CD4-positive, alpha-beta T cell treated with Interleukin-21 for 1 hour (primary cell): ENCODE measurements at regions not wholly inside any gene's neighbourhood (a gene's known extent, or its start where the extent isn't known, plus 50 kb on each side); places are given as distances from the start of the nearest gene placed in this dataset.
"Not testable (repeated sequence)": the region's sequence is repeated elsewhere in the genome, so short reads cannot be mapped to it uniquely, and the experiment has no call there.

Experiments used
- DNase-seq: peaks from one replicate; pipeline ENCODE4 v3.0.0-alpha.2; 2020

DNA sequence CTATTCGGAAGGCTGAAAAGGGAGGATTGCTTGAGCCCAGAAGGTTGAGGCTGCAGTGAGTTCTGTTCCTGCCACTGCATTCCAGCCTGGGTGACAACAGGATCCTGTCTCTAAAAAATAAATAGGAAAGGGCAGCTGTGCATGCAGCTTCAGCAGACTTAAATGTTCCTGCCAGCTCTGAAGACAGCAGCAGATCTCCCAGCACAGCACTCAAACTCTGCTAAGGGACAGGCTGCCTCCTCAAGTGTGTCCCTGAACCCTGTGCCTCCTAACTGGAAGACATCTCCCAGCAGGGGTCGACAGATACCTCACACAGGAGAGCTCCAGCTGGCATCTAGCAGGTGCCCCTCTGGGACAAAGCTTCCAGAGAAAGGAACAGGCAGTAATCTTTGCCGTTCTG lies 117.9 kb downstream of the CXCL12 start:
- DNase-seq = no peak

DNA sequence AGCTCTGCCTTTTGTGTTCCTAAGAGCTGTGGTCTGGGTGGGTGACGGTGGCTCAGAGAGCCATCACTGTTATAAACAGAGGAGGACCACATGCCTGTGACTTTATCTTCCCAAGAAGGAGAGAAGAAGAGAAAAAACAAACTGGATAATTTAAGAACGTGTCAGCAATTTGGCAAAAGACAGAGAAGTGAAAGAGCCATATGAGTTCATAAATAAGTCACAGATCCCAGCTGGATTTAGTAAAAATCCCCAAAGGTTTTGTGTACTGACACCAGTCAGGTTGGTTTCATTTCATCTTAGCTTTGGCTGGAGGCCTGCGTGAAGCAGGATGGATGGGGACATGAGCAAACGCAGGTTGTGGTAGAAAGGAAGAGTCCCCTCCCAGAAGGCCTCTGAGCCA lies 120.7 kb downstream of the CXCL12 start:
- DNase-seq = no peak

DNA sequence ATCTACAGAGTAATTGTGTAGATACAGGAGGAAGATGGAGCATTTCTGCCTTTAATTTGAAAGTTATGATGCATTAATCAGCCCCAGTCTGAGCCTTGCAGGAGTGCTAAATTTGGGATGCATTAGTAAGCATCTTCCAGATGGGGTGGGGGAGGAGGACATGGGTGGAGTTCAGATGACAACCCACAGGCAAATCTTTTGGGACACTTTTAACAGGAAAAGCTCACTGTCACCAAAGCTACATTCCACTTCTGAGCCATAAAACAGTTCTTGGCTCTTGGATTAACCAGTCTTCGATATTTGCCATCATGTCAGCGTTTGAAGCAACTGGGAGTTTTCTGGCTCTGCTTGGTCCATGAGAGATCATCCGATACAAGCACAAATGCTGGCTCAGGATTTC lies 121.1 kb downstream of the CXCL12 start:
- no peak for DNase-seq

DNA sequence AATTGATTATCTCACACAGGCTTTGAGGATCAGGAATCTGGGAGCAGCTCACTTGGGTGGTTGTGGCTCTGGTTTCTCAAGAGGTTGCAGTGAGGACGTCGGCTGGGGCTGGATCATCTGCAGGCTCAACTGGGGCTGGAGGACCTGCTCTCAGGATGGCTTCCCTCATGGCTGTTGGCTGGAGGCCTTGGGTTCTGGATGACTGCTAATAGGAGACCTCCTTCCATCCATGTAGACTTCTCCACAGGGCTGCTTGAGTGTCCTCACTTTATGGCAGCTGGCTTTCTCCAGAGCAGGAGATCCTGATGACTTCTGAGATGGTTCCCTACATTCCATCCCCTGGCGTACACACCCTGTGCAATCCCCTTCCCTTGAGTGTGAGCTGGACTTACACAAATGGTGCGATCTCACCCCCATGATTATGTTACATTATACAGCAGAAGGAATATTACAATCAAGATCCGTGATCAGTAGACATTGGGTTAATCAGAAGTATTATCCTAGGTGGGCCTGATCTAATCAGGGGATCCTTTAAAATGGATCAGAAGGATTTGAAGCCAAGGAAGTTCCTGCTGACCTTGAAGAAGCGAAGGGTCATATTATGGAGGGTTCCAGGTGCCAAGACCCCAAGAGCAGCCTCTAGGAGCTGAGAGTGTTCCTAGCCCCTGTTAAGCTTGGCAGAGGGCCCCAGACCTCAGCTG lies 122.2 kb downstream of the CXCL12 start:
- DNase-seq = no peak

DNA sequence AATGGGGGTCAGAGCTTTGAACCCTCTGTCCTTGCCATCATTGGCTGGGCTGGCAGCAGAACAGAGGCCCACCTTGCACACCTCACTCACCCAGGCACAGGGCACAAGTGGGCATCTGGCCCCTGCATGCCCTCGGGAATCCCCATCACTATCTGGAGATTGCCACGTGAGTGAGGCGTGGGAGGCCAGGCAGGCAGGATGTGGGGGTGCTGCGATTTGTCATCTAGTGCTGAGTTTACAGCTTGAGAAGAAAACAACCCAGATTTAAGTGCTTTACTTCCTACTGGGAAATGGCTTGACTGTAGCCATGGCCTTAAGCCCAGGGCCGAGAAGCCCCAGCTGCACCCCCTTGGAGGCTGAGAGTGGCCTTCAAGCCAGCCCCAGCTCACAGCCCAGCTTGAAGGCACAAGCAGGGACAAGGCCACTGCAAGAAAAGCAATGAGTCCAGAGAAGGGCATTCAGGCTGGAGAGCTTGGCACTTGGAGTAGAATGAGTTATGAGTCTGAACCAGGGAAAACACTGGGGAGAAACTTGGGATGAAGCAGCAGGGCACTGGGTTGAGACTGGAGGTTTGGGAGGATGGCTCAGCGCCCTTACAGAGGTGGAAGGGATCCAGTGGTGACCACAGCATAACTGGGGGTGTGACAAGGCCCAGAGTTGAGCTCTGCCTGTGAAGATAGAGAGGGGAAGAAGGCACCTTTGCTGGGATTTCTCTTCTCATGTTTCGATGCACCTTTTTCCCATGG lies 123.0 kb downstream of the CXCL12 start:
- DNase-seq = no peak

DNA sequence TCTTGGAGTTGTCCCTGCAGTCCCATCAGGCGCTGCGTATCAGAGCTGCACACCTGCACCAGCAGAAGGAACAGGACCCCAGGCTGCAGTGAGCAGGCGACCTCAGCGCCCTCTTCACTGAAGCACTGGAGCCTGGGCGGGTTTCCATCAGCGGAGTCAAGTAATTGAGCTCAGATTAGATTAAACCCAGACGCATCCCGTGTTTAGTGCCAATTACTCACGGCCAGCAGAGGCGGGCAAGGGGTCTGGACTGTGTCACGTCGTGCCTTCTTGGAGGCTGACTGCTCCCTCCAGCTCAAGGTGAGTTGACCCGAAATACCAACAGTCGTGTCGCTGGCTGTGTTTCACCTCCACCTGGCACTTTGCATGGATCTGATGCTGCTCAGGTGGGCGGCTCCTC lies 123.6 kb downstream of the CXCL12 start:
- no peak for DNase-seq

DNA sequence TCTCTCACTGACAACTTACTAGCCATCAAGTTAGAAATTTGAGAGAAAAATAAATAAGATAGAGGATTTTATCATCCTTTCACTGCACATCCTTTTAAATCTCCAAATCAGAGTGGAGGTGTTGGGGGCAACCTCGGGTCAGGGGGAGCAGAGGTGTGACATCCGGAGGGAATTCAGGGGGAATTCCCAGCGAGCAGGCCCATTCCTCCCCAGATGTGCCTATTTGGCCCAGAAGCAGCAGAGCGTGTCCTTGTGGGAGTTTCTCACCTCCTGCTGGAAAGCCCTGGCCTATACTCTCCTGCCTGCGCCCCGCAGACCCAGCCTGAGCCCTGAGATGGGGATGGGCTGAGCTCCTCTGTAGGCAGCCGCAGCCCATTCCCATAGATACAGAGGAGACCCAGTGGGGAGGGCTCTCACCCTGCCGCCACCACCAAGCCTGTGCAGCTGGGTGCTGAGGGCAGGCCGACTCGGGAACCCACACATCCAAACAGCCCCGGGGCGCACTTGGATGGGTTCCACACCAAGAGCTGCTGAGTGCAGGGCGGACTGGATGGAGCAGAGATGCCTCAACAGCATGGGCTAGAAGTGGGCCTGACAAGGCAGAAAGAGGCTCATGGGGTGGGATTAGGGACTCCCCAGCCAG lies 124.5 kb downstream of the CXCL12 start:
- DNase-seq = no peak

DNA sequence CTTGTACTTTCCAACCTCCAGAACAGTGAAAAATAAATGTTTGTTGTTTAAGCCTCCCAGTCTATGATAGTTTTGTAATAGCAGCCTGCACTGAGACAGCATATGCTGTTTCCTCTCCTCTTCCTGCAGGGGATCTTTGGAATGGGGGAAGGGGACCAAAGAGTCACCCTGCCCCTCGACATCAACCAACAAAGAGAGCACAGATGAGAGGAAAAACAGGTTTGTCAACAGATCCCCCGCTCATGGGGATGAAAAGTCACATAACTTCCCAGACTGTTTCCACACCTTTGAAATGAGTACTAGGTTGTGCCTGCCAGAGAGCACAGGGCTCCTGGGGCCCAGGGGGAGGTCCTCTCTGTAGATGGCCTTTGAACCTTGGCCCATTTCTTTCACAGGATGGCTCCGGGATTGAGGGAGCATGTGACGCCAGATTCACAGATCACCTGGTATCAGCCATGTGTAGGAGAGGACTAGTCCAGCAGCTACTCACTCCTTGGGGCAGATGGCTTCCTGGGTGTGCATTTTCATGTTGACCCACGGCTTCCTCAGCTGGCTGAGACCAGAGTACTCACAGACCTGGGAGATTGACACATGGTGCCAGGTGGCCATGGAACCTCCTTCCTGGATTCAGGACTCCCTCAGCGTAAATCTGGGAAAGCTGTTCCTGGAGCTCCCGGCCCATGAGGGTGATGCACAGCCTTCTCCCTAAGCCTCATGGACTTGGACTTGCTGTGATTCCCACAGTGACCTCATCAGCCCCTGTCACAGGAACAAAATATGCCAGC lies 125.6 kb downstream of the CXCL12 start:
- no peak for DNase-seq

DNA sequence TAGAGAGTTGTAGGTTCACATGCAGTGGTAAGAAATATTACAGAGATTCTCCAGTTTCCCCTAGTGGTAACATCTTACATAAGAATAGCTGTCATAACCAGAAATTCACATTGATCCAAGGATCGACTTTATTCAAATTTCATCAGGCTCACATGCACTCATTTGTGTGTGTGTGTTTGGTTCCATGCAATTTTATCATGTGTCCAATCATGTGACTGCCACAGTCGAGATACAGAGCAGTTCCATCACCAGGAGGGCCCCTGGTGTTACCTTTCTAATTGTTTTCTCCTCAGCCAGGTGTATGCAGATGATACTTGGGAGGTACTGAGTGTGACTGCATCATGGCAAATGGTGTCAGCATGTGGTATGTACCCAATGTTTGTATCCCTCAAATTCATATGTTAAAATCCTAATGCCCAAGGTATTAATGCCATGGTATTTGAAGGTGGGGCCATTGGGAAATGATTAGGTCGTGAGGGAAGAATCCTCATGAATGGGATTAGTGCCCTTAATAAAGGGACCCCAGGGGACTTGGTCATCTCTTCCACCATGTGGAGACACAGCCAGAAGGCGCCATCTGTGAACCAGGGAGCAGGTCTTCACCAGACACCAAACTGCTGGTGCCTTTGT lies 126.3 kb downstream of the CXCL12 start:
- DNase-seq = no peak

DNA sequence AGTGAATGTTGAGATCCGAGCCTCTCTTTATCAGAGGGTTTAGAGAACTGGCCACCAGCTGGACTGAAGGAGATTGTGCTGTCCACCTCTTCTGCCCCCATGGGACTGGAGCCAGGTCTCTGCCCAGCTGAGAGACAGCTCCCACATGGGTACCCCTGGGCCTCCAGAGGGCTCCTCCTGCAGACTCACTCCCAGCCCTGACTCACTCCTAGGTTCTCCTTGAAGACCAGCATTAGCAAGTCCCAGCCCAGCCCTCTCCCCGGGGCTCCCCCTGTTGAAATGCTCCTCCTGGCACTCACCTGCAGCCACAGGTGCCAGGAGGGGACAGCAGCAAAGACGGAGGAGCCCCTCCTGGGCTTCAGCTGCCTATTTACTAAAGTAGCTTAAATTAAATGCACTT lies 126.9 kb downstream of the CXCL12 start:
- no peak for DNase-seq

DNA sequence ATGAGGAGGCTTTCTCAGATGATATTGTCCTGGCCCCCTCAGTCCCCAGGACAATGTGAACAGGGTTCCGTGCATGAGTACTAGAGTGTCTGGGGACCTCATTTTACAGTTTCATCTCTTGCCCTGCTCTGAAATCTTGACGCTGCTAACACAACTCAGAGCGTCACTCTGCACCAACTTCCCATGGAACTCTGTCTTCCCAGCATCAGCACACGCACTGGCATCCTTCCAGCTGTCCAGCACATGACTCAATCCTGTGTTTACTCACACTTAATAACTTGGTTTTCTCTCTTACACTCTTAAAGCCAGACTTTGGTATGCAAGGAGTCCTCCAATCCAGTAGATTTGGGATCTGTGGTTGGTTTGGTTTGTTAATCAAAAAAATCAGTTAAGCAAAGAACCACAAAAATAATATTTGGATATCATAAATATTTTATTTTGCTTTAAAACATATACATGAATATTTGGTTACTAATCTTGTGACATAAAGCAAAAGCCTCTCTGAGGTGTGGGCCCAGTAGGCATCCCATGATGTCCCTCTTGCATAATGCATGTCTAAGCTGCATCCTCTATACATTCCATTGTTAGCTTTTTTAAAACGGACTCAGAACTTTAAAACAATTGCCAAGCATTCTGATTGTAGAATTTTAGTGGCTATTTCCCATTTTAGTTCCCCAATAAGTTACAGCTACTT lies 131.0 kb downstream of the CXCL12 start:
- no peak for DNase-seq

DNA sequence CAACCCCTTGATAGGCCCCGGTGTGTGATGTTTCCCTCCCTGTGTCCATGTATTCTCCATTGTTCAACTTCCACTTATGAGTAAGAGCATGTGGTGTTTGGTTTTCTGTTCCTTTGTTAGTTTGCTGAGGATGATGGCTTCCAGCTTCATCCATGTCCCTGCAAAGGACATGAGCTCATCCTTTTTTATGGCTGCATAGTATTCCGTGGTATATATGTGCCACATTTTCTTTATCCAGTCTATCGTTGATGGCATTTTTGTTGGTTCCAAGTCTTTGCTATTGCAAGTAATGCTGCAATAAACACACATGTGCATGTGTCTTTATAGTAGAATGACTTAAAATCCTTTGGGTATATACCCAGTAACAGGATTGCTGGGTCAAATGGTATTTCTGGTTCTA lies 132.3 kb downstream of the CXCL12 start:
- DNase-seq = not testable (repeated sequence)

DNA sequence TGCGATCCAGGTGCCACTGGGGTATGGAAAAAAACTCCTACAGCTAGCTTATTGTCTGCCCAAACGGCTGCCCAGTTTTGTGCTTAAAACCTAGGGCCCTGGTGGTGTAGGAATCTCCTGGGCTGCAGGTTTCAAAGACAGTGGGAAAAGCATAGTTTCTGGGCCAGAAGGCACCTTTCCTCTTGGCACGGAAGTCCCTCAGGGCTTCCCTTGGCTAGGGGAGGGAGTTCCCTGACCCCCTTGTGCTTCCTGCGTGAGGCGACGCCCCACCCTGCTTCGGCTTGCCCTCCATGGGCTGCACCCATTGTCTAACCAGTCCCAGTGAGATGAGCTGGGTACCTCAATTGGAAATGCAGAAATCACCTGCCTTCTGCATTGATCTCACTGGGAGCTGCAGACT lies 135.0 kb downstream of the CXCL12 start:
- not testable (repeated sequence) for DNase-seq

DNA sequence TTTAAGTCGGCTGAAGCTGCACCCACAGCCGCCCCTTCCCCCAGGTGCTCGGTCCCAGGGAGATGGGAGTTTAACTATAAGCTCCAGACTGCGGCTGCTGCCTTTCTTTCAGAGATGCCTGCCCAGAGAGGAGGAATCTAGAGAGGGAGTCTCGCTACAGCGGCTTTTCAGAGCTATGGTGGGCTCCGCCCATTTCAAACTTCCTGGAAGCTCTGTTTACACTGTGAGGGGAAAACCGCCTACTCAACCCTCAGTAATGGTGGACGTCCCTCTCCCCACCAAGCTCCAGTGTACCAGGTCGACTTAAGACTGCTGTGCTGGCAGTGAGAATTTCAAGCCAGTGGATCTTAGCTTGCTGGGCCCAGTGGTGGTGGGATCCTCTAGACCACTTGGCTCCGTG lies 135.4 kb downstream of the CXCL12 start:
- no peak for DNase-seq

DNA sequence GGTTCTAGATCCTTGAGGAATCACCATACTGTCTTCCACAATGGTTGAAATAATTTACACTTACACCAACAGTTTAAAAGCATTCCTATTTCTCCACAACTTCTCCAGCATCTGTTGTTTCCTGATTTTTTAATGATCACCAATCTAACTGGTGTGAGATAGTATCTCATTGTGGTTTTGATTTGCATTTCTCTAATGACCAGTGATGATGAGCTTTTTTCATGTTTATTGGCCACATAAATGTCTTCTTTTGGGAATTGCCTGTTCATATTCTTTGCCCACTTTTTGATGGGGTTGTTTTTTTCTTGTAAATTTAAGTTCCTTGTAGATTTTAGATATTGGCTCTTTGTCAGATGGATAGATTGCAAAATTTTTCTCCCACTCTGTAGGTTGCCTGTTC lies 138.2 kb downstream of the CXCL12 start:
- not testable (repeated sequence) for DNase-seq

DNA sequence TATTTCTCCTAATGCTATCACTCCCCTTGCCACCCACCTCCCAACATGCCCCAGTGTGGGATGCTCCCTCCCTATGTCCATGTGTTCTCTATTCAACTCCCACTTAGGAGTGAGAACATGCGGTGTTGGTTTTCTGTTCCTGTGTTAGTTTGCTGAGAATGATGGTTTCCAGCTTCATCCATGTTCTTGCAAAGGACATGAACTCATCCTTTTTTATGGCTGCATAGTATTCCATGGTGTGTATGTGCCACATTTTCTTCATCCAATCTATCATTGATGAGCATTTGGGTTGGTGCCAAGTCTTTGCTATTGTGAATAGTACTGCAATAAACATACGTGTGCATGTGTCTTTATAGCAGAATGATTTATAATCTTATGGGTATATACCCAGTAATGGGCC lies 138.6 kb downstream of the CXCL12 start:
- not testable (repeated sequence) for DNase-seq

DNA sequence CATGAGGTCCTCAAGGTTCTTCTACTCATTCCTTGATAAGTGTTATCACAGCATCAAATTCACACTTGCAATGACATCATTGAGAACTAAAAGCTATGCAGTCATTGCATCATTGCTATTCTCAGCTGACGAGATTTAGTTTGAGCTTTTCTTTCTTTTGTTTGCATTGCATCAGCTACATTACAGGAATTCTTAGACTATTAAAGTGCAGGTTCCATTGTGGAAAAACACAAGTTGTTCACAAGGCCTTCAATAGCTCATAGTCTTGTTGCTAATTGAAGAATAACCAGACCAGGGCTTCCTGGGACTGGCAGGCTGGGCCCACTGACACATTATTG lies 139.3 kb downstream of the CXCL12 start:
- no peak for DNase-seq

DNA sequence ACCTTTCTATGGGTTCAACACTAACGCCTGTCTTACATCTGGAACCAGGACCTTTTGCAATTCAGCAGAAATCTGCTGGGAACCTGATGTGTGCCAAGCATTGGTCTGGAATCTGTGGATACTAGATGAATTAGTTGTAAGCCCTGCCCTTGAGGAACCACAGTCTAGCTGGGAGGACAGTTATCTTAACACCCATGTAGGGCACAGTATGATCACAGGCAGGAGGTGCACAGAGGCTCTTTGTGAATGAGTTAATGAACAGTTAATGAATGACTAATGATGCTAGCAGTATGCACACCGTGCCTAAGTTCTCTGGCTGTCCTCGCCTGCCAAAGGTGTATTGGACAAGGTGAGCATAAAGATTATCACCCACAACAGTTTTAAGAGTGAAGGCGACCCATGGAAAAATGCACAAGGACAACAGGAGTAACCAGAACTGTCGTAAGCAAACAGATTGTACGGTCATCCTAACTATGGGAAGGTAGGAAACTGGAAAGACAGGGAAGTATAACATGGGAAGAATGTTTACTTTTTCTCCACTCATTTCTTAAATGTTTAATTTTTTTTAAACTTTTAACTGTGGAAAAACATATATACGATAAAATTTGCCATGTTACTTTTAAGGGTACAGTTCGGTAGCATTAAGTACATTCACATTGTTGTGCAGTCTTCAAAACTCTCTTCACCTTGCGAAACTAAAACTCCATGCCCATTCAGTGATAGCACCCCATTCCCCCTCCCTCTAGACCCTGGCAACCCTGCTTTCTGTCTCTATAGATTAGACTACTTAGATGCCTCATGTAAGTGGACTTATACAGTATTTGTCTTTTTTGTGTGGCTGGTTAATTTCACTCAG lies 139.9 kb downstream of the CXCL12 start:
- no peak for DNase-seq

DNA sequence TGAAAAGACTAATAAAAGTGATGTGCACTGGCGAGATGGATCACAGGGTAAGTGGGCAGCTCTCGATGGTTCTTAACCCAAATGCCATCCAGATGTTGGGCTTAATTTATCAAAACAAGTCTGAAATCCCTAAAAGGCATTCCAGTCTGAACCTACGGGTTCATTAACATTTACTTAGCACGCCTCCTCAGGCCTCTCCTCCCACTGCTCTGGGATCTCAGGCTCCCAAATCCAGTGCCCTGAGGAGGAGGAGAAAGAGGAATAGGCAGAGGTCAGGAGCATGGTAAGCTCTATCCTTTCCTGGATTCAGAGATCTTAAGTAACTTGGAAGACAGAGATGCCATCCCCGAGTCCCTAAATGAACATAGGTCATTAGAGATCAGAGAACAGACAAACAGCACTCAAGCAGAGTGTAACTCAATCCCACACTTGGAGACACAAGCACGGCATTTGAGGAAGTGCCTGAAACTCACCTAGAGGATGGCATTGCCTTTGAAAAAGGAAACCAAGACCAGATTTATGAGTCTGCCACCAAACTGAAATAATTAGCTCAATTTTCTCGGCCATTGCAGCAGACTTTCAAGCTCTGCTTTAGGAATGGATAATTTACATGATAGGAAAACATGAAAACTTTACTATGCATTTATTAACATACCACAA lies 140.9 kb downstream of the CXCL12 start:
- DNase-seq = no peak

DNA sequence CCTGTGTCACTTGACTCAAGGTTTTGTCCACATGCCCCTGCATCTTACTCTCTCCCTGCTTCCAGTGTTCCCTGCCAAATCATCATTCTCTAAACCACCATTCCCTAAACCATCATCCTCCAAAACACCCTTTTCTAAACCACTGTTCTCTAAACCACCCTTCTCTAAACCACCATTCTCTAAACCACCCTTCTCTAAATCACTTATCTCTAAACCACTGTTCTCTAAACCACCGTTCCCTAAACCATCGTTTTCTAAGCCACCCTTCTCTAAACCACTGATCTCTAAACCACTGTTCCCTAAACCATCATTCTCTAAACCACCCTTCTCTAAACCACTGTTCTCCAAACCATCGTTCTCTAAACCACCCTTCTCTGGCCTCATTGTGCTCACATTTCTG lies 142.1 kb downstream of the CXCL12 start:
- DNase-seq = no peak

DNA sequence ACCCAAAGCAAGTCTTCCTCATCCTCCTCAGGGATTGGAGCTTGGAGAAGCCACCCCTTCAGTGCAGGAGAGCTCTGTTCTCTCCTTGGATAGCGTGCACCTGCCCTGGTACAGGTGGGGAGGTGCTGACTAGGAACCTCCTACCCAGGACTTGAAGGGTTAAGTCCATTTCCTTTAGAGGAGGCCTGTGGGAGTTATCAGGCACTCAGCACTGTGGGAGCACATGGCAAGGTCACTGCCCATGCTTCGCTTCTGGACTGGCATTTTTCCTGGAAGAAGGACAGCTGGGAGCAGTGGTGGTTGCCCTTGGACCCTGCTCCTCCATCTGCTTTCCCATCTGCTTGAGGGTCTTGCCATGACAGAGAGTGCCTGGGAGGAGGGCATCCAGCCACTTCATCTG lies 142.8 kb downstream of the CXCL12 start:
- DNase-seq = no peak
